HPDE6-E6E7 (cell line): ENCODE measurements at regions not wholly inside any gene's neighbourhood (a gene's known extent, or its start where the extent isn't known, plus 50 kb on each side); places are given as distances from the start of the nearest gene placed in this dataset.

Experiments used
- DNase-seq: peaks from one replicate; pipeline ENCODE4 v3.0.0; 2011; ENCODE audit warnings: missing footprints; ENCODE audit errors: extremely low spot score

DNA sequence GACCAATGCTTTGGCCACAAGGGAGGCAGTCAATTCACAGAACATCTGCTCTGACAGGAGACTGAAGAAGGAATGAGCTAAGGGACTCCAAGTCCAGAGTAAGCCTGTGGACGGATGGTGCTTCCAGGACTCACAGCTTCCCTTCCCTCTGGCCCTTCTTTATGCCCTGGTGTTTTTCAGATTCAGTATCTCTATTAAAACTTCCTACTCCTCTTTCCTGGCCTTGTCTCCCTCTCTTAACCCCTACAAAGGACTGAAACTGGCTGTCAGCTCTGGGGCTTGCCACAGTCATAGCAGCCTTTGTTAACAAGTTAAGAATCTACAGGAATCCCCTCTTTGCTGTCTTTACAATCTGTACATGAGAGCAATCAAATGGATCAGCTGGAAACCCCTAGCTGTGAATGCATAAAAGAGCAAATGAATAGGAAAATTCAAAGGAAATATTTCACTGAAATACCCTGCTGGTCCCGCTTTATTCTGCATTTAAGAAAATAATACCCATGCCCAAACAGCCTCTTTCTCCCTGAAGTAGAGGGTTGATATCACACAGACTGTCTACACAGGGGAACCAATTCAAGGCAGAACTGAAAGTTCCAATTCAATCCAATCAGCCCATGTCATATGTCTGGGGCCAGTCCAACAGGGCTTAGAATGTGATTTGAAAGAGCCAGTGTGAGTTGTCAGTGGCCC lies 192.3 kb downstream of the MZT1 start:
- DNase-seq, result no peak

DNA sequence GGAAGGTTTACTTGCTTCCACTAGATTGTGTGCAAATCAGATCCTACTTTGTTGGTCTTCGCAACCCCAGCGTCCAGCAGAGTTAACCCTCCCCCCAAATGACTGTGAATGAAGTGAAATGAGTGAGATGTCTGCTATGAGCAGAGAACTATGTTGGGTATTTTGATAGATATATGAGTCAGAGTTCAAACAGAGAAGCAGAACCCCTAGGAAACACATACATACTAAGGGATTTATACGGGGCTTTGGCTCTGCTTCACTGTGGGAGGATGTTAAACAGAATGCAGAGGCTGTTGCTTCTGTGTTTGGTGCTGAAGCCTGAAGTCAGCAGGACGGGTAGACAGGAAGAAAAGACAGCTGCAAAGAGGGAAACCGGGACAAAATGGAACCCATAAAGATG lies 197.0 kb downstream of the MZT1 start:
- no peak for DNase-seq

DNA sequence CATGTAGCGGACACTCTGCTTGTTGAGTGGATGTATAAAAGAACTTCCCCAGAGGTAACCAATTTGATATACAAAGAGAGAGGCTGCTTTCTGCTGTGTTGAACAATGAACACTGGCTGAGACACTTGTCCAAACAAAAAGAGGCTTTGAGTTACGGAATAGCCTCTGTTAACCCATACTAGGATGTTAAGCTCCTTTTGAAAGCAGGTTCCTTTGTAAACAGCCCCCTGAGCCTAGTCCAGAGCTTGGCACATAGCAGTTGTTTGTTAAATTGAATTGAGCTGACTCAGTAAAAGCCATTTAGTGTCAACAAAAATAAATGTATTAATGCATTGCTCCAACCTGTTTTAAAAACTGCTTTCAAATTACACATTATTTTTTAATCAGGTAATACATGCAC lies 200.1 kb downstream of the MZT1 start:
- no peak for DNase-seq

DNA sequence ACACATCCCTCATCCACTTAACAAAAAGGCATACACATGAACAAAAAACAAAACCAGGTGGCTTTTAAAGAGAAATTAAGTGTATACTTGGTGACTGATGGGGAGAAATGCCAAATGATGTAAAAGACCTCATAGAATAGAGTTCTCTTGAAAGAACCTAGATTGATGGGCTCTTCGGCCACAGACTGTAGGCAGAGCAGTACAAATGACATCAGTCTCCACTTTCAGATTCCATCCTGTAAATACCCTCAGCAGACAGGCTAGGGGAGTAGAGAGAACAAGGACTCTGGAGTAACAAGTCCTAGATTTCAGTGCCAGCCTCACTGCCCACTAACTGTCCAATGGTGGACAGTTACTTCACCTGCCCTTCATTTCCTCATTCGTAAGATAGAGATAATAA lies 203.8 kb downstream of the MZT1 start:
- no peak for DNase-seq

DNA sequence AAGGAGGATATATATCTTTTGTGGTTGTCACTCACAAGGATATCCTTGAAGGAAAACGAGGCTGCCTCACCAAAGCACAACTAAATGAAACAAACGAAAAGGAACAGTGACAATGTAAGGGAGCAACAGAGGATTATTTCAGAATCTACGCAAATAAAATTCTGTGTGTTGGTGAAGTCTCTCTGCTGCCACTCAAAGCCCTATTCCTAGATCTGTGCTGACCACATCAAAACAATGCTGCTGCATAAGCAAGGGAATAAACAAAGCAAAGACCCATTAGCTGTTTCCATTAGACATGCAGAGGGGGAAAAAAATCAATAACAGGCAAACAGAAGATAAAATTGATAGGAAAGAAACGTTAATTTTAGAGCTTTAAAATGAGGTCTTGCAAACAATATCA lies 204.4 kb downstream of the MZT1 start:
- no peak for DNase-seq

DNA sequence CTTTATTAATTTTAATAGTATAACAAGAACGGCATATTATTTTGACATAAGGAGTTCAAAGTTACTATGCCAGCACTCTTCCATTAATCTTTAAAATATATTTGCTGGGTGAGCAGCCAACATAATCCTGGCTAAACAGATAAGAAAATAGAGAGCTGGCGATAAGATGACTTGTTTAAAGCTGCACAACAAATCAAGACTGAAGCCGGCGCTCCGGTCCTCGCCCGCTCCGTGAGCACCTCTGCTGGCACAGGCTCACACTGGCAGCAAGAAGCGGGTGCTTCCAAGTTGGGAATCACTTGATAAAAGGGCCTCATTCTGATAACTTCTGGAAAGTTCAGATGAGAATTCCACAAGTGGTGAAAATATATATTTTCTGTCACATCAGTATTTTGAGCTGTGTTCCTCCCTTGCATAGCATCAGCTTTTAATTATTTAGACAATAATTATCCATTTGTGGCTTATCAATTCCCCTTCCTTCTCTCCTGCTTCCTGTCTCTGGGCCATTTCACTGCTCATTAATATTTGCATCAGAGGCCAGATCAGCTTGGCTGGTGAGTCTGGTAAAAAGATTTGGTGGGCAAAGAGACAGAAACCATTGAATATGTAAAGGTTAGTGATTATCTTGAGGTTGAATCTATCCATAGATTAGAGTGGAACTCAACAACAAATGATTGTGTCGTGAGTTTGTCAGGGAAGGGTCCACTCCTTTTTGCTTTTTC lies 205.3 kb downstream of the MZT1 start:
- no peak for DNase-seq

DNA sequence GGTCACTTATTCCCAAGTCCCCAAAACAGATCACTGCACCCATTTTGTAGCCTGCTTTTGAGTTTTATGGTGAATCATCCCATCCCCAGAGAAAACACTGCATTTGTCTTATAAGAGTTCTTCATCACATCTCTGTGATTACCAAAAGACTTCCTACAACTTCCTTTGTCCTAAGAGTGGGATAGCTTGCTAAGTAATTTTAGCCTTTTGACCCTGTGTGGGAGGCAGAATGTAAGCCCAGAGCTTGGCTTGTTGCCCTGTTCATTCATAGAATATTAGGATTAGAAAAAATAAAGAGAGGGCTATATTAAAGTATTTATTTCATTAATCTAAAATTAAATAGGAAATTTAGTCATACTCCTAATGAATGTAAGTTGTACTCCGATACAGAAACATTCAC lies 213.3 kb downstream of the MZT1 start:
- no peak for DNase-seq

DNA sequence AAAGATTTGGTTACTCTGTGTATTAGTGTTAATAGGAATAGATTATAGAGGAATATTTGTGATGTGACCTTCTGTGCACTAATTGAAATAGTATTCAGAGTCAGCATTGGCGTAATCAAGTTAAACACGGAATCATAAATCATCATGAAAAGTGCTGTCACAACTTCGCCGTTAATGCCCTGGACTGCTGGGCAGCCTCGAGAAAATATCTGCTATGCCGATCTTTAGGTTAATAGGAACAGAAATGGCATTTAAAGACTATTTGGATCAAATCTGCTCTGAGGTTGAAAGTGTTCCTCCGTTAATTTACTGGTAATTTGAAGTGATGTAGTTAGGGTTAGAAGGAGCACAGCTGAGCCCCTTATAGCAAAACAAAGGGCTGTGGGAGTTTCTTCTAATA lies 219.0 kb downstream of the MZT1 start:
- no peak for DNase-seq

DNA sequence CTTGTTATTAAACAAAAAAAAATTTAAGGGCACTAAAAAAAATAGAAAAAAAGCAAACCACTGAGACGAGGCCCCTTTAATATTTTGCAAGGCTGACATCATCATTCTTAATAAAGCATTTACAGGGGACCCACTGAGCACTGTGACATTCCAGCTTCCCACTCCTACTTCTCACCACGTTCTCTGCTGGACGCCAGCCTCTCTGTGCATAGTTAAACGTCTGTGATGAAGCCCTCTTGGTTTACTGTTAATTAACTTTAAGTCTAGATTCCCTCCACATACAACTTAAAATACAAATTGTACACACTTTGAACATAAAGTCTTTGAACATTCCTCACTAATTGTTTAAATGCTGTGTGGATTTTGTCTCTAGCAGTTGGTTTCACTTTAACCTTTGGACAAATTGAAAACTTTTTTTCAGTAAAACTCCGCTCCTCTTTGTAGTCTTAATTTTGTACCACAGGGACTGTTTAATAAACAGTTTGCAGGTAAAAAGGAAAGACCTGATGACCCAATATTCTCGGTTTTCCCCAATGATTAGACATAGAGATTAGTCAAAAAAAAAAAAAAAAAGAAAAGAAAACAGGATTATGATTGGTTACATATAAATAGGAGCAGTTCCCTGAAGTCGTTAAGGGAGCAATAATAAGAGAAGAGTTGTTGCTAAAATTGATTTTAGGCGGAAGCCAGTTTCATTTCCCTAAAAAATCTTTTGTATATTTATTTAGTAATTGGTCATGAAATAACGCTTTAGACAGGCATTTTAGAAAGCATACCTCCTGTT lies 219.8 kb downstream of the MZT1 start:
- DNase-seq, result no peak

DNA sequence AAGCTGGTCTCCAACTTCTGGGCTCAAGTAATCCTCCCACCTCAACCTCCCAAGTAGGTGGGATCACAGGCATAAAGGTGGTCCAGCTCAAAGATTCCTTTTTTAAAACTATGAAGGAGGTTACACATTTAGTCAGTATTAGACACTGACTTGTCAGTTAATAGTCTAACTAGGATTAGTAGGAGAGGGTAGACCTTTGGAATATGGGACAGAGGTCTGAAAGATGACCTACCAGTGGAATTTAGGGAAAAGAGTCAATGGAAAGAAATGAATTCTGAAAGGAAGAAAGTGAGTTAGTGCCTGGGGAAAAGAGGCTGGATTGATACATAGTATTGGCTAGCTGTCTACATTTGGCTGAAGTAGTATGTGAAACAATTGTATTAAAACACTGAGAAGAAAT lies 220.7 kb downstream of the MZT1 start:
- DNase-seq, result no peak

DNA sequence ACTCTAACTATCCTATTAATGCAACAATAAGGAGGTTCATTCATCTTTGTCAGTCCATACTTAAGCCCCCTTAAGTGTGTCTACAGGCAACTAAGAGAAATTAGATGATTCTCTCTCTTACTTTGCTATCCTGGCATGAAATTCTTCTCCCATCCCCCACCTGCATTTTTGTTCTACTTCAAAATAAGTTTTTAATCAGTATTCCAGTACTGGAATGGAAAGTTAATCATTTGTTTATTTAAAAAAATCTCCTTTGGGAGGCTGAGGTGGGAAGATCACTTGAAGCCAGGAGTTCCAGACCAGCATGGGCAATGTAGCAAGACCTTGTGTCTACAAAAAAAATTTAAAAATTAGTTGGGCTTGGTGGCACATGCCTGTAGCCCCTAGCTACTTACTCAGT lies 222.1 kb downstream of the MZT1 start:
- no peak for DNase-seq

DNA sequence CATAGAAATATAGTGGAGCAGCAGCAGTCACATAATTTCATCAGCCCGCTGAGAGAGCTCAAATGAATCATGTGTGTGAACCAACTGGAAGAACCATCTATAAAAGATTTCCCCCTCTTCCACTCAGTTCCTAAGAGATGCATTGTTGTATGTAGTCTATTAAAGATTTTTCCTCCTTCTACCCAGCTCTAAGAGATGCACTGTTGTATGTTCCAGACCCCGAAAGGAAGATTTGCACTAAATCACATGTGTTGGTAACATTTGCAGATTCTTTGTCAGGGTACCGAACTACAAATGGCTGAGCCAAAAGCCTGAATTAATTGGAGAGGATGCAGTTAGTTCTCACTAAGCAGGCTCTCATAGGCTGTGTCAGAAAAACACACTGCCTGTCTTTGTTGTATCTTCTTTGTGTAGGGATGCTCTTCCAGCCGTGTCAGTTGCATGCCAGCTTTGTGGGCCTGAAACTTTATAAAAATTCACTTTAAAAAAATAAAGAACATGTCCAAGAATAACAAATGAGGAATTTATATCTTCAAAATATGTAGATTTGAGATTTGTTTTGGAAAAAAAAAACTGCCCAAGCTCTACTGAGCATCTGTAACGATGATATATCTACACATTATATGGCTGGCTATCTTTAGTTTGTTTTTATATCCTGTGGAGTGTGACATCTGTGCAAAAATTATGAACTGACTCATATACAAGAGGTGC lies 223.1 kb downstream of the MZT1 start:
- DNase-seq, result no peak

DNA sequence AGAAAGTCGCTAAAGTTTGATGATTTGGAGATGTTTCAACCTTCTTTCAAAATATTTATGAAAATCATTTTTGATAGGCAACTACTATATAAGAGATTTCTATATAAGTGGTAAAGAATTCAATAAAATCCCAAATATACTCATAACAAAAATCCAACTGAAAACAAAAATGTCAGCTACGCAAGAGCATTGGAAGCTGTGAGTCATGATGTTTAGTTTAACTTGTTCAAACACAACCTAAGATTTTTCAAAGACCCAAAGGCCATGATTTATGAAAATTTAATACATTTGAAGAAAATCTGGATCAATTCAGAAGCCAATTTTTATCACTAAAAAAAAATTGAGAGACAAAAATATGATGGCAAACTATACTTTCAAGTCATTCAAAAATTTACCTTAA lies 226.6 kb downstream of the MZT1 start:
- no peak for DNase-seq

DNA sequence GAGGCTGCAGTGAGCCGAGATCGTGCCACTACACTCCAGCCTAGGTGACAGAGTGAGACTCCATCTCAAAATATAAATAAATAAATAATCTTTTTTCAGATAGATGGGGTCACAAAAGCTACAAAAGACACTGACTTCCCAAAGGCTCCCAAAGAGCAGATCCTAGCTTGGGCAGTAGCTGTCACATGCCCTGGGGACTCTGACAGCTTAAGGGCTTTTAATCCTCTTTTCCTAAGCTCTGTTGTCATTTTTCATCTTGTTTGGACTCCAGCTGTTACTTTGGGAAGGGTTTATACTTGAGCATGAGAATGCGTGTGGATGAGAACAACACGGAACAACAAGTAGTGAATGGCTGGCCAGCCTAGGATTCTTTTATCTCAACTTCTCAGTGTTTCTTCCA lies 231.7 kb downstream of the MZT1 start:
- no peak for DNase-seq

DNA sequence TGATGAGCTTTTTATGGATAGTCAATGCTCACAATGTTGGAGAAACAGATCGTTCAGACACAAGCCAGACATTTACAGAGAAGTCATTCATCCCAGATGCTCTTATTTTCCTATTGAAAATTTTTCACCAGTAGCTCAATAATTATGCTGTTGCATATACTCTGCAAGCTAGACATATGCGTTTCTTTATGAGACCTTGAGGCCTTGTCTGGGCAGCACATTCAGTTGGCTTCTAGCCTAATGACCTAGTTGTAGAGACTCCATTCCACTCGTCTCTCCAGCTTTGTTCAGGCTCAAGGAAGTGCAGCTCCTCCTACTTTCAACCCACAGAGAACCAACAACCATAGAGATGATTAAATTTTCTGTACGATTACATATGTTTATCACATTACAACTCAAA lies 237.7 kb downstream of the MZT1 start:
- no peak for DNase-seq

DNA sequence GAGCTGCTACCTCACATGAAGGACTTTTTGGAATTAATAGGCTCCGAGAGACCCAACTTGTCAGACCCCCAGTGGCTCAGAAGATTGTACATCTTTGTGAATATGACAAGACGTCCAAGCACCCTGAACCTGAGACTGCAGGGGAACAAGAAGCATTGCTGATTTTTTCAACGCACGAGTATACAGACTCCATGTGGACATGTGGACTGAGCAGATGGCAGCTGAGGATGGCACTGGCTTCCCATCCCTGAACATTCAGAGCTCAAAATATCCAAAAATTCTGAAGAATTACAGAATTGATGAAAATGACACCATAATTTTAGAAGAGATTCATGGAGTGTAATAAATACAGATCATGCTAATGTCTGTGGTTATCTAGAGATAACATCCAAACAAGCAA lies 254.1 kb downstream of the MZT1 start:
- DNase-seq, result no peak

DNA sequence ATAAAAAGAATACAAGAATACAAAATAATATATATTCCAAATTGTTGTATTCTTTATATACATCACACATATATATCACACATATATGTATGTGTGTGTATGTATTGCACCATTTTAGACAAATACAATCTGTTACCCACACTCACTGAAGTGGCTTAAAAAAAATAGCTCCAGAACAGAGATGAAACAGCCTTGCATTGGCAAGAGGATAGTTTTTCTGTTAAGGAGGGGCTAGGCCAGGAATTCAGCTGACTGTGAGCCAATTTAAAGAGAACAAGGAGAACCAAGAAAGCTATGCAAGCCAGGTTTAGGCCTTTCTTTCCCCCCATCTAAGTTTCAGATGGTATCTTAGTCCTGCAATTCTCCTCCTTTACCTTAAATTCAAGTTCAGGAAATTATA lies 257.5 kb downstream of the MZT1 start:
- no peak for DNase-seq

DNA sequence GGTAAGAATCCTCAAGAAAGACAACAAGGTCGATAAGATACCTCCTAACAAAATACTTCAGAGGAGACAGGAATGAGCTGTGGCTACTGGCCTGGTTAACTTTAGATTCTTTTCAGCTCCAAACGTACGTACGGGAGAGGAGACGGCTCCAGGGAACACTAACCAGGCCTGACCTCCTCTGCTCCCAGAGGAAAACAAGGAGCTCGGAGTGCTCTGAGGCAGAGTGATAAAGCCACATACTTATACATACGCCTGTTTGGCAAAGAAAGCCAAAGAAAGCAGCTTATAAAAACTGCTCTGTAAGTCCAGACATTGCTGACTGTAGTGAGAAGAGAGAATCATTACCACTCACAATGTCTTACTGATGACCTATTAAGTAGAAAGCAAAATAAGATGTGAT lies 263.9 kb downstream of the MZT1 start:
- DNase-seq, result no peak

DNA sequence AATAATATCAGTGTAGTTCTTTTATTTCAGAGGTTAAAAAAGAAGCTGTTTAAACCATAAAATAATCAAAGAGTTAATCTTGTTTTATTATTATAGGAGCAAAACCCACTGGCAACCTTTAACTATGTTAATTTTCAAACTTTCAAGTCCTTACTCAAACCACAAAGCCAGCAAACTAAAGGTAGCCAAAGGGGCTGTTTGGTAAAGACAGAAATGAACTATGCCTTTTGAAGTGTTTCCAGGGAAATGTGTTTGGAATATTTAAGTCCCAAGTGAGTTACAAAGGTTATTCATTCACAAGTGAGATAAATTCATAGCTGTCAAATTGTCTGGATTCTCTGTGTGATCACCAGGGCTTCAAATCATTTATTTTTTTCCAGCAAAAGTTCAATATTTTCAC lies 264.7 kb downstream of the MZT1 start:
- no peak for DNase-seq

DNA sequence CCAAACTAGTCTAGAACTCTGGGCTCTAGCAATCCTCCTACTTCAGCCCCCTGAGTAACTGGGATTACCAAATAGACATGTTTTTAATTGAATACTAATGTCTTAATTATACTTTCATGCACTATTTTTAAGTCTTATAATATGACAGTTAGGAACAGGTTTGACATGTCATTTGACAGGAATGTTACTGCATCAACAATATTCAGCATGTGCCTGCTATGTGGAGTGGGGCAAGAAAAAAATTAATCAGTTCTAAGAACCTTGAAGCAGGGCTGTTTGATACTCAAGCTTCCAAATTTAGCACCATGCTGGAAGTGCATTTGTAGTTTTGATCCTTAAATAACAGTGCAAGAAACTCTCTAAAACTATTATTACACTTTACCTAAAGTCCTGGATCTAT lies 265.3 kb downstream of the MZT1 start:
- DNase-seq, result no peak

DNA sequence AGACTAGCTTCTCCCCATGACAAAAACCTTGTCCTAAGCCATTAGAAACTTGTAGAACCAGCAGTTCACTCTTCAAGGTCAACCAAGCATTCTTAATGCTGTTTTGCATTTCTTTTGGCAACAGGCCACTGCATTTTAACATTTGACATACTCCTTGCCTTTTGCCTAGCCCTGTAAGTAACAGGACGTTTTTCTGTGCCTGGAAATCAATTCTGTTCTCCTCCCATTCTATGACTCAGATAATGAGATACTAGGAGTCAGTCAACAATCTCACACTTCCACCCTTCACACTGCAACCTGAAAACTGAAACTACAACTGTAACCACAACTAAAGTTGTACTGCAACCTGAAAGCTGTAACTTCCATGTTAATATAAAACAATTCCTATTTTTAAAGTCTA lies 268.7 kb downstream of the MZT1 start:
- DNase-seq, result peak; percentile 9

DNA sequence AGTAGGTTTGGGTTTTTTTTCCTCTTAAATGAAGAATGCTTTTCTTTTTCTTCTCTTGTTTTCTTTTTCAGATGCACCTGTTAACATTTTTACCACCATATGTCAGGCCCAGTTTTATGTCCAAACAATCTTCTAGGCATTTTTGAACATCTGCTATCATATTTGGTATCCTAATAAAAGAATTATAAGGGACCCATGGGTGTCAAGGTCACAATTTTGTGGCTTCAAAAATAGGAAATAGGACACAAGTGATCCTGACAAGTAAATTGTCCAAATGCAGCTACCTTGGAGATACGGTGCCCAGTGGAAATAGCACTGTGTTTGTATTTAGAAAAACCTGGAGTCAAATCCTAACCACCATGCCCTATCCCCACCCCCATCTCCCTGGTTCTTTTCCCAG lies 270.3 kb downstream of the MZT1 start:
- DNase-seq, result no peak
